MCF 10A (cell line): ENCODE measurements at regions not wholly inside any gene's neighbourhood (a gene's known extent, or its start where the extent isn't known, plus 50 kb on each side); places are given as distances from the start of the nearest gene placed in this dataset.

Source experiments
- BruUV-seq: library from RNA; stranded (reverse); fragments of 400-500 nt; replicated peaks from 2 replicates; lab custom pipeline; 2021; lab: Mats Ljungman, UMichigan
- CTCF ChIA-PET: fragments of 300-600 bp; sonication (Branson Sonifier 250); formaldehyde crosslinking; extraction: SDS; loops from one replicate; lab custom pipeline; 2021; ENCODE audit warnings: antibody characterized with exemption, inconsistent platforms; lab: Yijun Ruan, JAX
- POLR2A ChIA-PET: fragments of 300-600, 350-650 bp; sonication (Branson Sonifier 250); formaldehyde crosslinking; extraction: SDS; loops from one replicate; lab custom pipeline; 2020; ENCODE audit warnings: antibody characterized with exemption, inconsistent platforms; lab: Yijun Ruan, JAX
- DNase-seq: peaks from one replicate; pipeline ENCODE4 v3.0.0-alpha.2; 2018; ENCODE audit not compliant: unreplicated experiment
- H3K27ac Mint-ChIP-seq: one replicate; pipeline ENCODE4 v1.8.0; 2022; ENCODE audit warnings: mild to moderate bottlenecking, low read depth, mixed read lengths; ENCODE audit not compliant: unreplicated experiment
- H3K27me3 Mint-ChIP-seq: one replicate; pipeline ENCODE4 v1.8.0; 2022; ENCODE audit warnings: mixed read lengths; ENCODE audit not compliant: insufficient read depth, unreplicated experiment
- H3K36me3 Mint-ChIP-seq: one replicate; pipeline ENCODE4 v1.8.0; 2022; ENCODE audit warnings: mild to moderate bottlenecking, moderate library complexity, mixed read lengths; ENCODE audit not compliant: insufficient read depth, unreplicated experiment
- H3K4me1 Mint-ChIP-seq: one replicate; pipeline ENCODE4 v1.8.0; 2022; ENCODE audit warnings: mixed read lengths; ENCODE audit not compliant: insufficient read depth, unreplicated experiment
- H3K4me3 Mint-ChIP-seq: one replicate; pipeline ENCODE4 v1.8.0; 2022; ENCODE audit warnings: mild to moderate bottlenecking, moderate library complexity, mixed read lengths; ENCODE audit not compliant: unreplicated experiment
- H3K9me3 Mint-ChIP-seq: one replicate; pipeline ENCODE4 v1.8.0; 2022; ENCODE audit warnings: mixed read lengths; ENCODE audit not compliant: unreplicated experiment
- intact Hi-C: fragments of 100-400 bp; cut with micrococcal nuclease; formaldehyde crosslinking; loops from 2 replicates; pipeline ENCODE4 v1.14.1; 2022
- TF ChIP-seq, protein P1 (sequence below): fragments of 200-600 bp; IDR thresholded peaks from one replicate; pipeline ENCODE4 v1.8.0; 2022; ENCODE audit warnings: antibody characterized with exemption, mild to moderate bottlenecking; ENCODE audit not compliant: unreplicated experiment

GRCh38 chr13:39855236-39855635 is 199.8 kb downstream of the COG6 start:
- ChIA-PET POLR2A (interaction anchor here (0.7 kb wide), 1 partner anchor 57 kb away, joined by 3 read pairs; no protein-coding TSS in a partner anchor), CTCF (interaction anchor here (0.6 kb wide), 1 partner anchor 10 kb away, joined by 3 read pairs; no protein-coding TSS in a partner anchor)
- peaks cover 6% of the 10 kb centered on the region for H3K4me1 Mint-ChIP-seq
- H3K27me3 Mint-ChIP-seq = no peaks in the 10 kb centered on the region
- TF ChIP-seq, protein P1, sequence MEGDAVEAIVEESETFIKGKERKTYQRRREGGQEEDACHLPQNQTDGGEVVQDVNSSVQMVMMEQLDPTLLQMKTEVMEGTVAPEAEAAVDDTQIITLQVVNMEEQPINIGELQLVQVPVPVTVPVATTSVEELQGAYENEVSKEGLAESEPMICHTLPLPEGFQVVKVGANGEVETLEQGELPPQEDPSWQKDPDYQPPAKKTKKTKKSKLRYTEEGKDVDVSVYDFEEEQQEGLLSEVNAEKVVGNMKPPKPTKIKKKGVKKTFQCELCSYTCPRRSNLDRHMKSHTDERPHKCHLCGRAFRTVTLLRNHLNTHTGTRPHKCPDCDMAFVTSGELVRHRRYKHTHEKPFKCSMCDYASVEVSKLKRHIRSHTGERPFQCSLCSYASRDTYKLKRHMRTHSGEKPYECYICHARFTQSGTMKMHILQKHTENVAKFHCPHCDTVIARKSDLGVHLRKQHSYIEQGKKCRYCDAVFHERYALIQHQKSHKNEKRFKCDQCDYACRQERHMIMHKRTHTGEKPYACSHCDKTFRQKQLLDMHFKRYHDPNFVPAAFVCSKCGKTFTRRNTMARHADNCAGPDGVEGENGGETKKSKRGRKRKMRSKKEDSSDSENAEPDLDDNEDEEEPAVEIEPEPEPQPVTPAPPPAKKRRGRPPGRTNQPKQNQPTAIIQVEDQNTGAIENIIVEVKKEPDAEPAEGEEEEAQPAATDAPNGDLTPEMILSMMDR = no peak
- no peak overlapping the region for H3K27ac Mint-ChIP-seq
- no peak for DNase-seq
- peaks cover 8% of the 10 kb centered on the region for H3K9me3 Mint-ChIP-seq
- no TSS peak for BruUV-seq
- H3K36me3 Mint-ChIP-seq = no peaks in the 10 kb centered on the region
- intact Hi-C loops = no loop called here
- H3K4me3 Mint-ChIP-seq = no peak overlapping the region

DNA sequence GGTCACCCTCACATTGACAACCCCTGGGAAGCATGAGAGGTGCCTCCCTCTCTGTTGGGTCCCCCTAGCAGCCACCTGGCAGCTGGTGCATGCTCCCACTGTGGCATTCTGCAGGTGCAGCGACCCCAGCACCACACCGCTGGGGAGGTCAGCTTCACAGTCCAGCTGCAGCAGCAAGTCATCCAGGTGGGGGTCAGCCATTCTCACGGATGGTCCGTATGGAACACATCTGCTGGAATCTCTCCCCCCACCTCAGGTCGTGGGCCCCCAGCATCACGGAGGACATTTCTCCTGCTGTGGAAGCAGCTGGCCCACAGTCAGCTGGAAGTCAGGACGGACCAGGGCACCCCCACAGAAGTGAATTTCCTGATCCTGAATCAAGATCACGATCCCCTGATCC is 201.3 kb downstream of the COG6 start:
- Mint-ChIP-seq H3K4me1 (peaks cover 6% of the 10 kb centered on the region), H3K36me3 (no peaks in the 10 kb centered on the region), H3K27me3 (no peaks in the 10 kb centered on the region), H3K9me3 (peaks cover 8% of the 10 kb centered on the region), H3K27ac (no peak overlapping the region), H3K4me3 (no peak overlapping the region)
- intact Hi-C loops = no loop called here
- POLR2A ChIA-PET = interaction anchor here (0.5 kb wide), 1 partner anchor 837 kb away, joined by 3 read pairs; no protein-coding TSS in a partner anchor
- DNase-seq = no peak
- TF ChIP-seq, protein P1 = no peak
- CTCF ChIA-PET = interaction anchor here (0.8 kb wide), 1 partner anchor 58 kb away, joined by 3 read pairs; no protein-coding TSS in a partner anchor
- no TSS peak for BruUV-seq

DNA sequence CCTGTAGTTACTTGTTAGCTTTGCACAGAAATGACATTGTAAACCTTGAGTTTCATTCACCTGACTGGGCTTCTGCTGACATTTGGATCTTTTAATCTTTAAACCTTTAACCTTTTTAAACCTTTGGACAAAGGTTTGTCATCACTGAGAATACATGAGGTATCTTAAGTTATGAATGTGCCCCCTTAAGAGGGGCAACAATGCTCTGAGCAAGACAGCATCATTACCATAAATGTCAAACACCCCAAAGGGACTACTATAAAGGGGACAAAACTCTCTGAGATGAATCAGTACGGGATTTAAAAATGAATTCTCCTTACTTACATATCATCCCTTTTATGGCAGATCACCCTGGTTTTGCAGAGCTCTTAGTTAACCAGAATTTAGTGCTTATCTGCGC is 203.3 kb downstream of the COG6 start:
- H3K9me3 Mint-ChIP-seq = no peaks in the 10 kb centered on the region
- ChIA-PET CTCF (no interaction called here), POLR2A (no interaction called here)
- H3K4me3 Mint-ChIP-seq = no peak overlapping the region
- intact Hi-C loops = no loop called here
- TF ChIP-seq, protein P1 = no peak
- H3K27ac Mint-ChIP-seq = no peak overlapping the region
- peaks cover 6% of the 10 kb centered on the region for H3K4me1 Mint-ChIP-seq
- no peak for DNase-seq
- BruUV-seq = no TSS peak
- no peaks in the 10 kb centered on the region for H3K36me3 Mint-ChIP-seq
- H3K27me3 Mint-ChIP-seq = no peaks in the 10 kb centered on the region

DNA sequence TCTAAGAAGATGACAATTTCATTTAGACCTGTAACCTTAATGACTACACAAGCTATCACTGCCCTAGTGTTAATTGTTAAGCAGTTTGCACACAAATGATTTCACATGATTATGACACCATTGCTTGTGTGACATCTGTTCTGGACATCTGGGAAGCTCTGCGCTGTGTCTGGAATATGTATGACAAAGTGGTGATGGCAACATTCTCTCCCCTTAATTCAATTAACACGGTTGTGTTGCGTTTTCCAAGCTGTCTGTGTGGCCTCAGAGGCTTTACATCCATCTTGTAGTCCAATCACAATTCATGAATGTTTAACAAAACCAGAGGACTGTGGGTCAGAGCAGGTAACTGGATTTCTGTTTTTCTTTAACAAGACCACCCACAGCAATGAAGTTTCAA is 204.4 kb downstream of the COG6 start:
- BruUV-seq = no TSS peak
- no peak overlapping the region for H3K4me3 Mint-ChIP-seq
- CTCF ChIA-PET = no interaction called here
- H3K4me1 Mint-ChIP-seq = peaks cover 6% of the 10 kb centered on the region
- H3K27ac Mint-ChIP-seq = no peak overlapping the region
- H3K27me3 Mint-ChIP-seq = no peaks in the 10 kb centered on the region
- no peak for DNase-seq
- TF ChIP-seq, protein P1 = no peak
- no peaks in the 10 kb centered on the region for H3K36me3 Mint-ChIP-seq
- no peaks in the 10 kb centered on the region for H3K9me3 Mint-ChIP-seq
- POLR2A ChIA-PET = no interaction called here
- intact Hi-C loops = no loop called here
